Left lobe of liver (tissue), 2 donors: ENCODE measurements at regions not wholly inside any gene's neighbourhood (a gene's known extent, or its start where the extent isn't known, plus 50 kb on each side); places are given as distances from the start of the nearest gene placed in this dataset.
"Not testable (repeated sequence)": the region's sequence is repeated elsewhere in the genome, so short reads cannot be mapped to it uniquely, and the experiment has no call there.

Experiments
- ATAC-seq: fragments of 200-7000 bp; cut with Tn5 transposase; one replicate; pipeline ENCODE4 v1.9.1; 2020; ENCODE audit warnings: mild to moderate bottlenecking, moderate library complexity
- DNase-seq: peaks from one replicate; pipeline ENCODE4 v3.0.0-alpha.2; 2020; ENCODE audit warnings: low spot score
- donor health status: DM: no; HTN: no; CAD: no; lungs with moderate emphysema.
- donor health status: DM: no; HTN: yes; CAD: no.

GRCh38 chr20:56765172-56766073, 136.3 kb downstream of the TFAP2C start:
- ATAC-seq (peak; percentile 42), DNase-seq (no peak)

DNA sequence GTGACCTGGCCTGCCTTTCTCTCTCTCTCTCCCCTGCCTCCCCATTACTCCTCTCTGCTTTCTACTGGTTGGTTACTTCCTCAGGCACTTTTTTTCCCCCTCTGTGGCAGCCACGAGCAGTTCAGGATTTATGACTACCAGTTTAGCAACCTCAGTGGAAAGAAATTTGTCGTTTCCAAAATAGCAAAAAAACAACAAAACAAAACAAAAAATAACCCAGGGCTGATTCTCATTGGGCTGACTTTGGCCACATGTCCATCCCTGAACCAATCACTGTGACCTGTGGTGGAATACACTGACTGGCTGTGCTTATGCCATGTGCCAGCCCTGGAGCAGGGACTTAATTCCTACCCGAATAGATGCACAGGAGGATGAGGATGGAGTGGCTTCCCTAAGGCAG, 137.4 kb downstream of the TFAP2C start:
- no peak for ATAC-seq
- no peak for DNase-seq

GRCh38 chr20:56769921-56770600, 141.0 kb downstream of the TFAP2C start:
- DNase-seq (no peak), ATAC-seq (no peak)

DNA sequence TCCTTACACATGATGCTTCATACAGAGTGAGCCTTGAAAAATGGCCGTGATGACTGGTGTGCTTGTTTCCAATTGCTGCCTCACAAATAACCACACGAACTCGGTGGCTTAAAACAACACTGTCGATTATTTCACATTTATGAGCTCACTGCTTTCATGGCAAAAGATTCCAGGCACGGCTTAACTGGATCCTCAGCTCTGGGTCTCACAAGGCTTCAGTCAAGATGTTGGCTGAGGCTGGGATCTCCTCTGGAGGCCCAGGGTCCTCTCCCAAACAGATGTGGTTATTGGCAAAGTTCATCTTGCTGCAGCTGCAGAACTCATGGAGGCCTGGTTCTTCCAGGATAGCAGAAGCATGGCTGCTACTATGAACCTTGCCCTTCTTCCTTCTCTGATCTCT, 144.6 kb downstream of the TFAP2C start:
- ATAC-seq, result no peak
- no peak for DNase-seq

DNA sequence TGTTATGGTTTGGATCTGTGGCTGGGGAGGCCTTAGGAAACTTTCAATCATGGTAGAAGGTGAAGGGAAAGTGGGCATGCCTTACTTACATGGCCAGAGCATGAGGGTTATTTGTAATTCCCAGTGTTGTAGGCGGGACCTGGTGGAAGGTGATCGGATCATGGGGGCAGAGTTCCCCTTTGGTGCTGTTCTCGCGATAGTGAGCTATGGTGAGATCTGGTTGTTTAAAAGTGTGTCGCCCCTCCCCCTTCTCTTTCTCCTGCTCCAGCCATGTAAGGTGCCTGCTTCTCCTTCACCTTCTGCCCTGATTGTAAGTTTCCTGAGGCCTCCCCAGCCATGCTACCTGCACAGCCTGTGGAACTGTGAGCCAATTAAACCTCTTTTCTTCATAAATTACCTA, 145.8 kb downstream of the TFAP2C start:
- DNase-seq, result no peak
- no peak for ATAC-seq

DNA sequence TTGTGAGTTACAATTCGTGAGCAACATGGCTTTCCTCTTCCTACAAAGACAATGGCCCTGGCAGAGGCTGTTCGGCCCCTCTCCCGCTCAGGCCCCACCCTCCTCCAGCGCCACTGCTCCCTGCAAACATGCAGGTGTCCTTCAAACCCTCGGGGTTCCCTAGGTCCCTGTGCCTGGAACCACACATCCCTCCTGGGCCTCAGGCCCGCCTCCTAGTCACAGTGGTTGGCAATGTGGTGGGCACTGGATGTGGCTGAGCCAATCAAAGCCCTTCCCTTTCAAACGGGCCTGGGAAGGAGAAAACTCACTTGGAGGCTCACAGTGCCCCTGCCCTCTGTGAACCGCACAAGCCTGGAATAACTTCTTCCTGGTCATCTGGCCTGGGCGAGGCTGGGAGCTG, 147.2 kb downstream of the TFAP2C start:
- ATAC-seq (no peak), DNase-seq (no peak)

GRCh38 chr20:56778765-56779195, 149.7 kb downstream of the TFAP2C start:
- ATAC-seq (peak; percentile 88), DNase-seq (peak; percentile 52)

- ATAC-seq (no peak), DNase-seq (no peak)
Observed at GRCh38 chr20:56779452-56780143, 150.5 kb downstream of the TFAP2C start.

DNA sequence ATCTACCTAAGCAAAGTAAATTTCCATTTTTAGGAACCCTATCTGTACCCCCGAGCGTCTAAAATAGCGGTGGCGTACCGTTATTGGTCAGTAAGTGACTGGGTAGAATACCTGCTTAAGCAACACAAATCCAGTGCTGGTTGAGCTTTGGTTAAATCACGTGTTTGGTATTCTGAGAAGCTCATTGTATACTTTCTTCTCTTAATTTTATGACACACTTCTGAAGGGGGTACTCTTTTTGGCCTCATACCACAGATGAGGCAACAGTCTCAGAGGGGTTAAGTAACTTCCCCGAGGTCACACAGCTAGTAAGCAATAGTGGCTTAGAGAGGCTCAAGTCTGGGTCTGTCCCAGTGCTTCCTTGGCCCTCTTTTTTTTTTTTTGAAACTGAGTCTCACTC, 151.2 kb downstream of the TFAP2C start:
- ATAC-seq (no peak), DNase-seq (no peak)

GRCh38 chr20:56781108-56781739, 152.1 kb downstream of the TFAP2C start:
- DNase-seq, result no peak
- peak; percentile 52 for ATAC-seq

DNA sequence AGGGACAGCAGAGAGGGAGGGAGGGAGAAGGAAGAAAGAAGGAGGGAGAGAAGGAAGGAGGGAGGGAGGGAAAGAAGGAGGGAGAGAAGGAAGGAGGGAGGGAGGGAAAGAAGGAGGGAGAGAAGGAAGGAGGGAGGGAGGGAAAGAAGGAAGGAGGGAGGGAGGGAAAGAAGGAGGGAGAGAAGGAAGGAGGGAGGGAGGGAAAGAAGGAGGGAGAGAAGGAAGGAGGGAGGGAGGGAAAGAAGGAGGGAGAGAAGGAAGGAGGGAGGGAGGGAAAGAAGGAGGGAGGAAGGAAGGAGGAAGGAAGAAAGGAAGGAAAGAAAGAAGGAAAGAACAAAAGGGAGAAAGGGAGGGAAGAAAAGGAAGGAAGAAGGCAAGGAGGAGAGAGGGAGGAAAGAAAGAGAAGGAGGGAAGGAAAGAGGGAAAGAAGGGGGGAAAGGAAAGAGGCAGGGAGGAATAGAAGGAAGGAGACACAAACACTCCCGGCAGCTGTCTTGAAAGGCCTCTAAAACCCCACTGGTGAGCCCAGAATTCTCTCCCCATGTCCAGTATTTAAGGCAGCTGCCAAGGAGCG, 153.0 kb downstream of the TFAP2C start:
- DNase-seq, ATAC-seq: not testable (repeated sequence)

DNA sequence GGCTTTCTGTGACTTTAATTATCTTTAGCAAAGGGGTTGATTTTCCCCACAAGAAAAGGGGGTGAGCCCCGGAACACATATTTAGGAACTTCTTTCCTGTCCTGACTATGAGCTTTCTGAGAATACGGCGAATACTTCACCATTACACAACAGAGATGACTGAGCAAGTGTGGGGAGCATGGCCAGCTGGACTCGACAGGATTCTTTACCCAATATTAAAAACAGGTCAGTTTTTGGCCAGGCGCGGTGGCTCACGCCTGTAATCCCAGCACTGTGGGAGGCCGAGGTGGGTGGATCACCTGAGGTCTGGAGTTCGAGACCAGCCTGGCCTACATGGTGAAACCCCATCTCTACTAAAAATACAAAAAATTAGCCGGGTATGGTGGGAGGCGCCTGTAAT, 153.7 kb downstream of the TFAP2C start:
- ATAC-seq, result not testable (repeated sequence)

GRCh38 chr20:56783826-56784225, 154.7 kb downstream of the TFAP2C start:
- no peak for DNase-seq

More for the DNA sequence above, 153.7 kb downstream of the TFAP2C start:
- not testable (repeated sequence) for DNase-seq

DNA sequence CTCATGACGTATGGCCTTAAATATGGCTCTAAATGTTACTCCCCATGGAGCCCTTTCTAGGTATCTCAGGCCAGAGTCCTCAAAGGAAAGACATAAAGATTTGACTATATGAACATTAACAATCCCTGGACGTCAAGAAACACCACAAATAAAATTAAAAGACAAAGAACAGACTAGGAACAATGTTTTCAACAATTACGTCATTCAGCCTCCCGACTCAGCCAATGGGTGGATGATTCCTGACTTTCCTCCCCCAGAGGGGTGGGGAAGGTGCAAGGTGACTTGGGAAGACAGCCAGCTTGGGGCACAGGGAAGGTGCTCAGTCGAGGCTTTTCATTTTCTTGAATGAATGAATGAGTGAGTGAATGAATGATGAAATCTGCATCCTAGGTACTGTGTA, 157.4 kb downstream of the TFAP2C start:
- no peak for DNase-seq
- no peak for ATAC-seq

More at GRCh38 chr20:56783826-56784225, 154.7 kb downstream of the TFAP2C start:
- ATAC-seq, result no peak

DNA sequence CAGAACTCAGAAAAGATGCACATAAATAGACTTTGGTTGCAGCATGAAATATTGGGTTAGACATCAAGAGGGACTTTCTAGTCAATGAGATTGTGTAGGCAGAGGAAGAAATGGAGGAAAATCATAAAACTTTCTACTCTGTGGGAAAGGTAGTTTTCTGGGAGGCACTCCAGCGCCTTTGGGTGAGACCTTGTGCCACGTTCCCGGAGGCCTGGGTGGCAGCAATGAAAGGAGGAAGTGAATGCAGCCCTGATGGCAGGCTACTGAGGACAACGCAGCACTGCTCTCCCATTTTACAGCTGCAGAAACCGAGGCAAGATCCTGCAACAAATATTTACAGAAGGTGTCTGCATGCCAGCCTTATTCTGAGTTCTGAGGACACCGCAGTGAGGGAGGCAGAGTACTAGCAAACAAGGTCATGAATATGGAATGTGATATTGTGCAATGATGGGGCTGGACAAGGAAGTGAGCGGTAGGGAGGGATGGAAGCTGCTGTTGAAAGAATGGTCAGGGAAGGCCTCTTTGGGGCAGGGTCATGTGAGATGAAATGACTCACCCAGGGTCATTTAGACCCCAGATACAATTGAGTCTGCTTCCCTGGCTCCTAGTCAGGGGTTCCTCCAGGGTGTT, 159.1 kb downstream of the TFAP2C start:
- peak; percentile 84 for ATAC-seq
- DNase-seq, result no peak

- DNase-seq (no peak), ATAC-seq (no peak)
Observed at GRCh38 chr20:56788671-56789610, 159.8 kb downstream of the TFAP2C start.

DNA sequence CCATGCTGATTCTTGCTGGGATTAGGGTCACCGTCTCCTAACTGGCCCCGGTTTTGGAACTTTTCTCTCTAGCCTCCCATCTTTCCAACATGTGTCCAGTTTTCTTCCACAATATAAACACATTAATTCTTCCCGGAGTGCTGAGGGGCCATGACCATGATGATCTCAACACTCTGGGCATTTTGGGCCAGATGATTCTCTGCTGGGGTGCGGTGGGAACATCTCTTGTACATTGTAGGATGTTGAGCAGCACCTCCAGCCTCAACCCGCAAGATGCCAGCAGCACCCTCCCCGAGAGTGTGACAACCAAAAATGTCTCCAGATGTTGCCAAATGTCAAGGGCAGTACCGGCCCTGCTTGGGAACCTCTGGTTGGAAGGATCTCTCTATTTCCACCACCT, 164.8 kb downstream of the TFAP2C start:
- no peak for ATAC-seq
- DNase-seq, result no peak

DNA sequence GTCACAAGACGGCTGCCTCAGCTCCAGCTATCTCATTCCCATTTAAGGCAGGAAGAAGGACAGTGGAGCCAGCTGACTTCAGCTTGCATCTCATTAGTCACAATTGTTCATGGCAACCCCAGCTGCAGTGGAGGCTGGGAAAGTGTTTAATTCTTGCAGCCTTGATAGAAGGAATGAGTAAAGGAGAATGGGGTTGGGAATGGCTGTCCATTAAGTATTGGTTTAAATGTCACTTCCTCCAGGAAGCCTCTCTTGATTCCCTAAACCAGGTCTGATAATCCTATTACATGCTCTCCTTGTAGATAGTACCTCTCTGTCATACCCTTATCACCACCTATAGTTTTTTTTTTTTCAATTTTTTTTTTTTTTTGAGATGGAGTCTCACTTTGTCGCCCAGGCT, 166.4 kb downstream of the TFAP2C start:
- DNase-seq (no peak), ATAC-seq (no peak)

DNA sequence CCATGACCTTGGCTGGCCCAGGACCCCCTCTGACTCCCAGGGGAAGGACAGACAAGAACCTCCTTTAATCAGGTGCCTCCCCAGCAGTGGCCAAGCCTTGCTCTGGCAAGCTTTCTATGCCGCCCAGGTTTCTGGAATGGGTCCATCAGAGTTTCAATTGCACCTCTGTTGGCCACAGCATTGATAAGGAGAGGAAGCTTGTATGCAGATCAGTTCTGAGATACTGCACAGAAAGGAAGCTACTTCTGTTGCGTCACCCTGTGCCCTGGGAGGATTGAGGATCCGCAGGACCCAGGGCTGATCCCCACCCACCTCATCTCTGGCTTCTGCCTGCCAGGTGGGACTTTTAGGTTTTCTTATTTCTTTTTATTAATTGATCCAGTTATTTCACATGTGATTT, 167.2 kb downstream of the TFAP2C start:
- peak; percentile 66 for ATAC-seq

More for the DNA sequence above, 167.2 kb downstream of the TFAP2C start:
- DNase-seq, result peak; percentile 79
